H9 (cell line): ENCODE measurements at regions not wholly inside any gene's neighbourhood (a gene's known extent, or its start where the extent isn't known, plus 50 kb on each side); places are given as distances from the start of the nearest gene placed in this dataset.

ENCODE experiments used
- DNase-seq: peaks from one replicate; pipeline ENCODE4 v3.0.0-alpha.2; 2017
- H2AFZ ChIP-seq: one replicate; pipeline ENCODE4 v1.6.1; 2013; ENCODE audit warnings: mild to moderate bottlenecking, low read length, control low read depth, moderate library complexity
- H2AK5ac ChIP-seq: 2 replicates; pipeline ENCODE4 v1.6.1; 2013; ENCODE audit warnings: low read length, control low read depth, mixed read lengths; ENCODE audit not compliant: insufficient read length
- H2BK120ac ChIP-seq: one replicate; pipeline ENCODE4 v1.6.1; 2013; ENCODE audit warnings: low read depth, mild to moderate bottlenecking, low read length, control low read depth, inconsistent platforms; ENCODE audit not compliant: poor library complexity, severe bottlenecking
- H2BK12ac ChIP-seq: 2 replicates; pipeline ENCODE4 v1.6.1; 2013; ENCODE audit warnings: low read length, control low read depth, mixed read lengths, low read depth; ENCODE audit not compliant: insufficient read length
- H2BK15ac ChIP-seq: 2 replicates; pipeline ENCODE4 v1.6.1; 2013; ENCODE audit warnings: low read depth, low read length, control low read depth
- H2BK20ac ChIP-seq: one replicate; pipeline ENCODE4 v1.6.1; 2013; ENCODE audit warnings: low read depth, mild to moderate bottlenecking, low read length, control low read depth, inconsistent platforms; ENCODE audit not compliant: poor library complexity, severe bottlenecking
- H2BK5ac ChIP-seq: 2 replicates; pipeline ENCODE4 v1.6.1; 2013; ENCODE audit warnings: low read length, control low read depth, mixed read lengths; ENCODE audit not compliant: insufficient read length
- H3K14ac ChIP-seq: 2 replicates; pipeline ENCODE4 v1.6.1; 2013; ENCODE audit warnings: low read length, control low read depth; ENCODE audit not compliant: insufficient read depth
- H3K18ac ChIP-seq: 2 replicates; pipeline ENCODE4 v1.6.1; 2013; ENCODE audit warnings: low read depth, mild to moderate bottlenecking, mixed read lengths, low read length, control low read depth; ENCODE audit not compliant: insufficient read length
- H3K23ac ChIP-seq: 2 replicates; pipeline ENCODE4 v1.6.1; 2013; ENCODE audit warnings: low read length, control low read depth, mixed read lengths, low read depth; ENCODE audit not compliant: insufficient read length
- H3K23me2 ChIP-seq: 2 replicates; pipeline ENCODE4 v1.6.1; 2013; ENCODE audit warnings: low read depth, mild to moderate bottlenecking, mixed read lengths, low read length, control low read depth; ENCODE audit not compliant: insufficient read length, poor library complexity, severe bottlenecking
- H3K27ac ChIP-seq: 2 replicates; pipeline ENCODE4 v1.5.1; 2013; ENCODE audit warnings: low read length, control low read depth, mixed read lengths, low read depth; ENCODE audit not compliant: insufficient read length
- H3K27me3 ChIP-seq: 2 replicates; pipeline ENCODE4 v1.6.1; 2013; ENCODE audit warnings: low read length, control low read depth, inconsistent platforms; ENCODE audit not compliant: insufficient read depth
- H3K4ac ChIP-seq: 2 replicates; pipeline ENCODE4 v1.6.1; 2013; ENCODE audit warnings: low read depth, mild to moderate bottlenecking, control low read depth, inconsistent platforms, low read length, moderate library complexity
- H3K4me1 ChIP-seq: 2 replicates; pipeline ENCODE4 v1.6.1; 2013; ENCODE audit warnings: low read length, control low read depth, inconsistent platforms; ENCODE audit not compliant: insufficient read depth
- H3K4me2 ChIP-seq: 2 replicates; pipeline ENCODE4 v1.6.1; 2013; ENCODE audit warnings: low read length, control low read depth, mixed read lengths; ENCODE audit not compliant: insufficient read length, insufficient read depth
- H3K56ac ChIP-seq: 2 replicates; pipeline ENCODE4 v1.6.1; 2013; ENCODE audit warnings: low read depth, mild to moderate bottlenecking, mixed read lengths, low read length, control low read depth; ENCODE audit not compliant: insufficient read length
- H3K79me1 ChIP-seq: 2 replicates; pipeline ENCODE4 v1.6.1; 2013; ENCODE audit warnings: low read depth, mild to moderate bottlenecking, moderate library complexity, low read length, control low read depth, inconsistent platforms; ENCODE audit not compliant: insufficient read depth, poor library complexity, severe bottlenecking
- H3K79me2 ChIP-seq: 2 replicates; pipeline ENCODE4 v1.6.1; 2013; ENCODE audit warnings: low read length, control low read depth, inconsistent platforms; ENCODE audit not compliant: insufficient read depth
- H3K9ac ChIP-seq: 2 replicates; pipeline ENCODE4 v1.6.1; 2013; ENCODE audit warnings: low read length, control low read depth, mixed read lengths; ENCODE audit not compliant: insufficient read length; ENCODE audit errors: extremely low read depth
- H3K9me3 ChIP-seq: one replicate; pipeline ENCODE4 v1.6.1; 2013; ENCODE audit warnings: low read depth, low read length, inconsistent platforms; ENCODE audit not compliant: control insufficient read depth
- H3T11ph ChIP-seq: one replicate; pipeline ENCODE4 v1.6.1; 2013; ENCODE audit warnings: mild to moderate bottlenecking, low read length, control low read depth, inconsistent platforms
- H4K20me1 ChIP-seq: one replicate; pipeline ENCODE4 v1.6.1; 2013; ENCODE audit not compliant: control insufficient read depth, insufficient read length, insufficient read depth
- H4K5ac ChIP-seq: 2 replicates; pipeline ENCODE4 v1.6.1; 2013; ENCODE audit warnings: low read depth, mild to moderate bottlenecking, mixed read lengths, low read length, control low read depth; ENCODE audit not compliant: insufficient read length
- H4K8ac ChIP-seq: replicated peaks from 2 replicates; pipeline ENCODE4 v1.6.1; 2013; ENCODE audit warnings: low read length, control low read depth, mixed read lengths, low read depth; ENCODE audit not compliant: insufficient read length
- H4K91ac ChIP-seq: 2 replicates; pipeline ENCODE4 v1.6.1; 2013; ENCODE audit warnings: low read depth, mild to moderate bottlenecking, moderate library complexity, mixed read lengths, low read length, control low read depth; ENCODE audit not compliant: insufficient read length
- H3K27ac Mint-ChIP-seq, 3 experiments: 2 replicates in 2 of 3; 3 replicates in 1 of 3; pipeline ENCODE4 v1.8.0; 2020 to 2021; ENCODE audit warnings: mixed read lengths in 3 of 3, mild to moderate bottlenecking in 1 of 3, moderate library complexity in 1 of 3
- H3K27me3 Mint-ChIP-seq: 2 replicates; pipeline ENCODE4 v1.8.0; 2021; ENCODE audit warnings: low read depth, mild to moderate bottlenecking, moderate library complexity, mixed read lengths
- H3K36me3 Mint-ChIP-seq, 3 experiments: 2 replicates in 2 of 3; 3 replicates in 1 of 3; pipeline ENCODE4 v1.8.0; 2020 to 2021; ENCODE audit warnings: low read depth in 3 of 3, mixed read lengths in 3 of 3; ENCODE audit not compliant: insufficient read depth in 1 of 3
- H3K4me1 Mint-ChIP-seq, 2 experiments: 2 replicates each; pipeline ENCODE4 v1.8.0; 2020; ENCODE audit warnings: mixed read lengths in 2 of 2
- H3K4me3 Mint-ChIP-seq, 2 experiments: 2 replicates in 1 of 2; 3 replicates in 1 of 2; pipeline ENCODE4 v1.8.0; 2020 to 2021; ENCODE audit warnings: mild to moderate bottlenecking in 2 of 2, mixed read lengths in 2 of 2, moderate library complexity in 1 of 2
- H3K9me3 Mint-ChIP-seq, 2 experiments: 2 replicates in 1 of 2; 3 replicates in 1 of 2; pipeline ENCODE4 v1.8.0; 2020; ENCODE audit warnings: mild to moderate bottlenecking in 2 of 2, mixed read lengths in 2 of 2, moderate library complexity in 1 of 2
- WGBS: extraction: QIAGEN DNeasy Blood & Tissue Kit; methylation state at CpG from one replicate; pipeline ENCODE4 v1.1.7; 2013; ENCODE audit warnings: missing lambda C conversion rate, low lambda C conversion rate, mixed read lengths; ENCODE audit not compliant: insufficient read length; ENCODE audit errors: extremely low coverage; 5-methylcytosine and 5-hydroxymethylcytosine counted together
- TF ChIP-seq, protein P1 (sequence below): fragments of 200-600 bp; sonication (generic); conservative IDR thresholded peaks from 3 replicates; pipeline ENCODE4 v1.8.0; 2021; ENCODE audit warnings: antibody characterized with exemption, mild to moderate bottlenecking

DNA sequence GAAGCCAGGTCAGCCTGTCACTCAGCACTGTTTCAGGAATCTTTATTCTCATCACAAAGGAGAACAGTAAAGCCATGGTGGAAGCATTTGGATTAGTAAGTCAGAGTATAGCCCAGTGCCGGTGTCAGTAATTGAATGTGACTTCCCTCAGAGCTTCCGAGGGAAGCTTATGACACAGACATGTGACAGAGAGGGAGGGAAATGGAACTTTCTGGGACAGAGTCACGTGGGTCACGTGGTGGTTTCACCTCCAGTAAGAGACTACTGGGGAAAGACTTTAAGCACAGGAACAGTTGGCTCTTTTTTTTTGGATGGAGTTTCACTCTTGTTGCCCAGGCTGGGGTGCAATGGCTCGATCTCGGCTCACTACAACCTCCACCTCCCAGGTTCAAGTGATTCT is 53.3 kb upstream of the CCDC160 start:
- no peak overlapping the region for H2AFZ ChIP-seq

More for the DNA sequence above, 53.3 kb upstream of the CCDC160 start:
- no peak overlapping the region for H3K9ac ChIP-seq
- peaks cover 6% of the 10 kb centered on the region for H3K27me3 Mint-ChIP-seq
- H4K20me1 ChIP-seq, result no peaks in the 10 kb centered on the region
- no peak overlapping the region for H2BK12ac ChIP-seq
- H3K4me1 Mint-ChIP-seq, result peaks cover 44 to 61% of the 10 kb centered on the region in 2 experiments
- no peak overlapping the region for H2BK120ac ChIP-seq
- H2BK15ac ChIP-seq, result no peak overlapping the region
- H3K23me2 ChIP-seq, result no peaks in the 10 kb centered on the region
- no peak overlapping the region for H2BK20ac ChIP-seq
- TF ChIP-seq, protein P1, sequence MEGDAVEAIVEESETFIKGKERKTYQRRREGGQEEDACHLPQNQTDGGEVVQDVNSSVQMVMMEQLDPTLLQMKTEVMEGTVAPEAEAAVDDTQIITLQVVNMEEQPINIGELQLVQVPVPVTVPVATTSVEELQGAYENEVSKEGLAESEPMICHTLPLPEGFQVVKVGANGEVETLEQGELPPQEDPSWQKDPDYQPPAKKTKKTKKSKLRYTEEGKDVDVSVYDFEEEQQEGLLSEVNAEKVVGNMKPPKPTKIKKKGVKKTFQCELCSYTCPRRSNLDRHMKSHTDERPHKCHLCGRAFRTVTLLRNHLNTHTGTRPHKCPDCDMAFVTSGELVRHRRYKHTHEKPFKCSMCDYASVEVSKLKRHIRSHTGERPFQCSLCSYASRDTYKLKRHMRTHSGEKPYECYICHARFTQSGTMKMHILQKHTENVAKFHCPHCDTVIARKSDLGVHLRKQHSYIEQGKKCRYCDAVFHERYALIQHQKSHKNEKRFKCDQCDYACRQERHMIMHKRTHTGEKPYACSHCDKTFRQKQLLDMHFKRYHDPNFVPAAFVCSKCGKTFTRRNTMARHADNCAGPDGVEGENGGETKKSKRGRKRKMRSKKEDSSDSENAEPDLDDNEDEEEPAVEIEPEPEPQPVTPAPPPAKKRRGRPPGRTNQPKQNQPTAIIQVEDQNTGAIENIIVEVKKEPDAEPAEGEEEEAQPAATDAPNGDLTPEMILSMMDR, result no peak
- DNase-seq, result no peak
- no peak overlapping the region for H3K27ac Mint-ChIP-seq
- no peak overlapping the region for H3K4ac ChIP-seq
- H3K9me3 ChIP-seq, result no peaks in the 10 kb centered on the region
- H3K36me3 Mint-ChIP-seq, result peaks cover 0 to 2% (median 0%) of the 10 kb centered on the region in 3 experiments; a peak in 1 of 7 replicates
- H4K8ac ChIP-seq, result no peak overlapping the region
- H3K79me1 ChIP-seq, result no peaks in the 10 kb centered on the region
- peaks cover 7% of the 10 kb centered on the region; the same call in 1 of the 2 replicates for H3K4me1 ChIP-seq
- no peak overlapping the region for H4K91ac ChIP-seq
- no peak overlapping the region for H3K14ac ChIP-seq
- peaks cover 0 to 27% of the 10 kb centered on the region in 2 experiments; a peak in 2 of 5 replicates for H3K9me3 Mint-ChIP-seq
- WGBS, result no CpG with 5 or more reads among the region's 6 CpGs
- H3K56ac ChIP-seq, result no peak overlapping the region
- no peak overlapping the region for H3K4me3 Mint-ChIP-seq
- no peaks in the 10 kb centered on the region for H3K27me3 ChIP-seq
- H3T11ph ChIP-seq, result no peak overlapping the region
- no peak overlapping the region for H3K23ac ChIP-seq
- H3K27ac ChIP-seq, result no peak overlapping the region
- no peak overlapping the region for H3K18ac ChIP-seq
- H3K79me2 ChIP-seq, result no peaks in the 10 kb centered on the region
- no peak overlapping the region for H2BK5ac ChIP-seq
- H2AK5ac ChIP-seq, result no peak overlapping the region
- no peak overlapping the region for H4K5ac ChIP-seq
- H3K4me2 ChIP-seq, result no peak overlapping the region
